LNCaP clone FGC (cell line): ENCODE measurements at regions not wholly inside any gene's neighbourhood (a gene's known extent, or its start where the extent isn't known, plus 50 kb on each side); places are given as distances from the start of the nearest gene placed in this dataset.
"Not testable (repeated sequence)": the region's sequence is repeated elsewhere in the genome, so short reads cannot be mapped to it uniquely, and the experiment has no call there.

ENCODE experiments used
- DNase-seq: peaks from one replicate; pipeline ENCODE4 v3.0.0-alpha.2; 2011; ENCODE audit warnings: low read depth
- H3K4me3 ChIP-seq: 2 replicates; pipeline ENCODE4 v1.5.1; 2011; ENCODE audit warnings: mild to moderate bottlenecking, low read depth, low read length, control low read depth
- CTCF ChIP-seq: IDR thresholded peaks from 2 replicates; pipeline ENCODE4 v1.5.1; 2012; ENCODE audit warnings: mild to moderate bottlenecking; ENCODE audit not compliant: control insufficient read depth, insufficient read depth; ENCODE audit errors: extremely low read depth

DNA sequence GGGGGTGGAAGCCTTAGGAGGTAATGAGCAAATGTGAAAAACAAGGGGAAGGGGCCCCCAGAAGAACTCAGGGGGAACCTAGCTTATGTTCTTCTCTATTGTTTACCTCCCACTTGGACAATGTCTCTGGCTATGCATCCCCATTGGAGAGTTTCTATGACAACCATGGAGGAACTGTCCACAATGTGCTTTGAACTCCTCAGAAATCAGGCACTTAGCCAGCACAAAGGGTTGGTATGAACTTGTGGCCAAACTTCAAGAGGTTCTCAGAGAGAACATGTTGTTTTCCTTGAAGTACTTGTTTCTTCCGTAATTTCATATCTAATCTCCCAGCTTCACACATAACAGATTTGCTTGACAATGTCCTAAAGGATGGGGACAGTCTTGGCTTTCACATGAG is 202.8 kb upstream of the PELI2 start:
- H3K4me3 ChIP-seq, result no peak overlapping the region
- TF ChIP-seq CTCF, result no peak
- DNase-seq, result peak; percentile 8

GRCh38 chr14:55919800-55920199 is 198.4 kb upstream of the PELI2 start:
- H3K4me3 ChIP-seq, DNase-seq: not testable (repeated sequence)

DNA sequence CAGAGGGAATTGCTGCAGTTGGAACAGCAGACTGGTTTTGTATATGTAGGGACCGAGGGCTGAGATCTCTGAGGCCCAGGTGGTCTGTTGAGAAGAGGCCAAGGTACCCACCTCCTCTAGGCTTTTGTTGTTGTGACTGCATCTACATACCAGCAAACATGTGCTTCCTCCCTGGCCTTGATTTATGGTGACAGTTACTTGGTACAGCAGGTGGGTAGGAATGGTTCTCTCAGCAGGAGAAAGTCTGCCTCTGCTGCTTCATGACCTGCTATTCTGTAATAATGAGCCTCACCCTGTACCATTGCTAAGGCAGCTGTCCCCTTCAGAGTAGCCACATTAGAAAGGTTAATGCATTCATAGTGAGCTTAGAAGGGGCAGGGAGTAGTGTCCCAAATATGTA is 196.7 kb upstream of the PELI2 start:
- DNase-seq, result no peak
- TF ChIP-seq CTCF, result no peak
- no peak overlapping the region for H3K4me3 ChIP-seq

- TF ChIP-seq CTCF, result no peak
- no peak overlapping the region for H3K4me3 ChIP-seq
- no peak for DNase-seq
Observed at GRCh38 chr14:55926007-55926406, 192.2 kb upstream of the PELI2 start.

DNA sequence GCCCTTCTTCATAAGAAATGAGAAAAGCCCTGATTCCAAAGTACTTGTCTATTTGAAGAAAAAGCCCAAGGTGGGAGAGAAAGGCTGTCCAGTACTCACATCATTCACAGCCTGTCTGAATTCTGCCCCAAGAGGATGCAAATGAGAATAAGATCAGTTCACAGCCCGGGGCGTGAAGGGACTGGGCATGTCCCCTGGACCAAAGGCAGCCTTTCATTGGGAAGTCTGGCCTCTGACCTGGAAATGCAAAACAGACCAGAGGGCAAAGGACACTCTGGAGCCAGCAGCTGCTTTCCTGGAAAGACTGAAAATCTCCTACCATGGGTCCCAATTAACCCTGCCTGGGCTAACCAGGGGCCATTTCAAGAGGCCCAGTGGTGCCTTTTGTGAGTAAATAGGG is 191.2 kb upstream of the PELI2 start:
- TF ChIP-seq CTCF, result no peak
- H3K4me3 ChIP-seq, result no peak overlapping the region
- no peak for DNase-seq

DNA sequence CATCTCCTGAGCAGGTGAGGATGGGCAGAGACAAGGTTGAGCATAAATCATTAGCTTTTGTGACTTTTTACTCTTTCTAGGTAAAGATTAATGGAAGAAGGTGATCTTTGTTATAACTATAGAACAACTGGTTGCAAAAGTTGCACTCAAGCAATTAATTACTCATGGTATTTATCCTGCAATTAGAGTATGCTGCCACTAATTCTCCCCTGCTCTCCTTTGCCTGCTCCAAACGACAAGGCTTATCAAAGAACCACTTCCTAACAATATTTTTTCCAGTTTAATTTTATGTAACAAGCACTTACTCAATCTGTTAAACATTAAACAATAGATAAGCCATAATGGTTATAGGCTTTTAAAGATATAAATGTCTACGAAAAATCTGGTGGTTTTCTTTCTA is 189.9 kb upstream of the PELI2 start:
- TF ChIP-seq CTCF, result no peak
- H3K4me3 ChIP-seq, result no peak overlapping the region
- no peak for DNase-seq

- DNase-seq, result no peak
- no peak overlapping the region for H3K4me3 ChIP-seq
- no peak for TF ChIP-seq CTCF
Observed at GRCh38 chr14:55929136-55929535, 189.1 kb upstream of the PELI2 start.
